ENCODE measurements at regions not wholly inside any gene's neighbourhood (a gene's known extent, or its start where the extent isn't known, plus 50 kb on each side); places are given as distances from the start of the nearest gene placed in this dataset.

- ChIA-PET POLR2A (no interaction called here), SMC1A (ENCODE audit: uncharacterized antibody, unreplicated experiment) (interaction anchor here (1.6 kb wide), 1 partner anchor 9 kb away, joined by 4 read pairs; no protein-coding TSS in a partner anchor), RAD21 (ENCODE audit: unreplicated experiment) (no interaction called here), CTCF (interaction anchor here (0.6 kb wide), 1 partner anchor 511 kb away, joined by 5 read pairs; no protein-coding TSS in a partner anchor)
- Histone ChIP-seq H3K4me1 (ENCODE audit: control insufficient read depth, insufficient read depth, low read length) (no peaks in the 10 kb centered on the region), H3K36me3 (ENCODE audit: control insufficient read depth in 2 of 2, insufficient read depth in 2 of 2, low read length in 1 of 2) (no peaks in the 10 kb centered on the region), H3K4me2 (ENCODE audit: control insufficient read depth, insufficient read depth) (no peak overlapping the region), H4K20me1 (ENCODE audit: control insufficient read depth, insufficient read depth) (no peaks in the 10 kb centered on the region), H2AFZ (ENCODE audit: control insufficient read depth, low read depth, low read length) (no peak overlapping the region), H3K79me2 (ENCODE audit: control insufficient read depth, insufficient read depth, low read length) (no peaks in the 10 kb centered on the region), H3K4me3 (no peak overlapping the region), H3K27ac (ENCODE audit: control insufficient read depth, insufficient read depth) (no peak overlapping the region), H3K9ac (ENCODE audit: control insufficient read depth, insufficient read depth, low read length) (no peak overlapping the region), H3K27me3 (replicated peaks in 1 of 2; ENCODE audit: control insufficient read depth in 2 of 2, insufficient read depth in 2 of 2, low read length in 1 of 2) (no peaks in the 10 kb centered on the region), H3K9me3 (replicated peaks; ENCODE audit: control insufficient read depth, insufficient read depth, low read length) (no peaks in the 10 kb centered on the region)
- 4% methylated on average over 1 of the region's 1 CpG for WGBS (ENCODE audit: insufficient coverage, insufficient replicate concordance, low lambda C conversion rate, missing lambda C conversion rate)
- ATAC-seq (no peak), FAIRE-seq (no peak), DNase-seq (ENCODE audit: low read depth, low spot score) (no peak)
- BruUV-seq (replicated peaks) = no TSS peak
- TF ChIP-seq RAD51 (IDR thresholded peaks at IDR 0.05) (no peak), RELA (IDR thresholded peaks at IDR 0.05; ENCODE audit: borderline replicate concordance, partially characterized antibody) (no peak), SREBF2 (IDR thresholded peaks at IDR 0.05; ENCODE audit: low read length) (no peak), BRCA1 (IDR thresholded peaks at IDR 0.05; ENCODE audit: low read depth, low read length) (no peak), SP1 (IDR thresholded peaks at IDR 0.05; ENCODE audit: low read depth, low read length) (no peak), NR2C2 (IDR thresholded peaks at IDR 0.05; ENCODE audit: borderline replicate concordance, control insufficient read depth, insufficient read length, low read depth) (no peak), NBN (IDR thresholded peaks at IDR 0.05) (no peak), SIN3A (IDR thresholded peaks at IDR 0.05; ENCODE audit: low read depth, low read length) (no peak)
- TF ChIP-seq, protein P1, sequence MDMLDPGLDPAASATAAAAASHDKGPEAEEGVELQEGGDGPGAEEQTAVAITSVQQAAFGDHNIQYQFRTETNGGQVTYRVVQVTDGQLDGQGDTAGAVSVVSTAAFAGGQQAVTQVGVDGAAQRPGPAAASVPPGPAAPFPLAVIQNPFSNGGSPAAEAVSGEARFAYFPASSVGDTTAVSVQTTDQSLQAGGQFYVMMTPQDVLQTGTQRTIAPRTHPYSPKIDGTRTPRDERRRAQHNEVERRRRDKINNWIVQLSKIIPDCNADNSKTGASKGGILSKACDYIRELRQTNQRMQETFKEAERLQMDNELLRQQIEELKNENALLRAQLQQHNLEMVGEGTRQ (IDR thresholded peaks at IDR 0.05; ENCODE audit: borderline replicate concordance, low read depth, low read length) = no peak
- TF ChIP-seq, protein P2, sequence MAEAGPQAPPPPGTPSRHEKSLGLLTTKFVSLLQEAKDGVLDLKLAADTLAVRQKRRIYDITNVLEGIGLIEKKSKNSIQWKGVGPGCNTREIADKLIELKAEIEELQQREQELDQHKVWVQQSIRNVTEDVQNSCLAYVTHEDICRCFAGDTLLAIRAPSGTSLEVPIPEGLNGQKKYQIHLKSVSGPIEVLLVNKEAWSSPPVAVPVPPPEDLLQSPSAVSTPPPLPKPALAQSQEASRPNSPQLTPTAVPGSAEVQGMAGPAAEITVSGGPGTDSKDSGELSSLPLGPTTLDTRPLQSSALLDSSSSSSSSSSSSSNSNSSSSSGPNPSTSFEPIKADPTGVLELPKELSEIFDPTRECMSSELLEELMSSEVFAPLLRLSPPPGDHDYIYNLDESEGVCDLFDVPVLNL (IDR thresholded peaks at IDR 0.05; ENCODE audit: low read depth, low read length) = no peak
- in situ Hi-C loops (cut with MboI) (no loop called here), intact Hi-C loops (cut with micrococcal nuclease; ENCODE audit: unreplicated experiment) (no loop called here)
Observed at GRCh38 chr3:103889675-103890074, 1454.9 kb downstream of the ZPLD1 start.
